ENCODE measurements at regions not wholly inside any gene's neighbourhood (a gene's known extent, or its start where the extent isn't known, plus 50 kb on each side); places are given as distances from the start of the nearest gene placed in this dataset.
"Not testable (repeated sequence)": the region's sequence is repeated elsewhere in the genome, so short reads cannot be mapped to it uniquely, and the experiment has no call there.

DNA sequence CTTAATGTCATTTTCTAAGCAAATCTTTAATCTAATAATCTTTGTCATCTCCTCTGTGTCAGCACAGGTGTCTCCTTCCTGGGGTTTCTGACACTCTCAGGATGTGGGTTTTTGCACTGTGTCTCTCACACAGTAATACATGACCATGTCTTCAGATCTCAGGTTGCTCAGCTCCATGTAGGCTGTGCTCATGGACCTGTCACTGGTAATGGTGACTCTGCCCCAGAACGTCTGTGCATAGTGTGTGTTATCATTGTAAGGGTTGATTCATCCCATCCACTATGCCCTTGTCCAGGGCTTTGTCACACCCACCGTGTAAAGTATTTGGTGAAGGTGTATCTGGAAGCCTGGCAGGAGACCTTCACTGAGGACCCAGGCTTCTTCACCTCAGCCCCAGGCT is 506.1 kb downstream of the TP53TG3F start:
- H3K4me3 Mint-ChIP-seq, POLR2A ChIA-PET, CTCF ChIA-PET: not testable (repeated sequence)

DNA sequence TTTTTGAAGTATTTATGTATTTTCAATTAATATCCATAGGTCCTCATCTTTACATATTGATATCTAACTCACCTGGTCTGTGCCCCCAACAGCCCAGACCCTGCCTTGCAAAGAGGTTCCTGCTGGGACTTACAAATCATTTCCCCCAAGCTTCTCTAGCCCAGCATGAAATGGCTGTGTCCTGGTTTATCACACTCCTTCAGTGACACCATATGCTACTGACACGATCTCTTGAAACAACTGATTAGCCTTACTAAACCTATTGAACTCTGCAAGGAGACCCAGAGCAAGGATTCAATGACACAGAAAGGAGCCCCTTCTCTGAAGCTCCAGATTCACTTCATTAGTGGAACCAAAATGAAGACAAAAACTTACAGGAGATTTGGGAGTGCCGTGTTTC is 507.4 kb downstream of the TP53TG3F start:
- H3K27ac ChIP-seq (ENCODE audit: low read depth, low read length); H3K9me3 Mint-ChIP-seq; H3K36me3 Mint-ChIP-seq; POLR2A ChIA-PET; H3K4me1 Mint-ChIP-seq; H3K27ac Mint-ChIP-seq; H3K4me3 ChIP-seq (ENCODE audit: low read length); H3K4me3 Mint-ChIP-seq; H3K27me3 ChIP-seq (ENCODE audit: insufficient read depth, low read length, poor library complexity, severe bottlenecking); H3K27me3 Mint-ChIP-seq; H3K9me3 ChIP-seq (ENCODE audit: low read length); CTCF ChIA-PET; DNase-seq; H3K36me3 ChIP-seq (ENCODE audit: insufficient read depth, low read length); H3K4me1 ChIP-seq (ENCODE audit: insufficient read depth, low read length): not testable (repeated sequence)

More for the DNA sequence above, 506.1 kb downstream of the TP53TG3F start:
- H3K27ac ChIP-seq (ENCODE audit: low read depth, low read length); H3K4me1 ChIP-seq (ENCODE audit: insufficient read depth, low read length); H3K36me3 Mint-ChIP-seq; H3K4me1 Mint-ChIP-seq; H3K9me3 ChIP-seq (ENCODE audit: low read length); DNase-seq; H3K27me3 ChIP-seq (ENCODE audit: insufficient read depth, low read length, poor library complexity, severe bottlenecking); H3K36me3 ChIP-seq (ENCODE audit: insufficient read depth, low read length); H3K27me3 Mint-ChIP-seq; H3K27ac Mint-ChIP-seq; H3K9me3 Mint-ChIP-seq; H3K4me3 ChIP-seq (ENCODE audit: low read length): not testable (repeated sequence)

DNA sequence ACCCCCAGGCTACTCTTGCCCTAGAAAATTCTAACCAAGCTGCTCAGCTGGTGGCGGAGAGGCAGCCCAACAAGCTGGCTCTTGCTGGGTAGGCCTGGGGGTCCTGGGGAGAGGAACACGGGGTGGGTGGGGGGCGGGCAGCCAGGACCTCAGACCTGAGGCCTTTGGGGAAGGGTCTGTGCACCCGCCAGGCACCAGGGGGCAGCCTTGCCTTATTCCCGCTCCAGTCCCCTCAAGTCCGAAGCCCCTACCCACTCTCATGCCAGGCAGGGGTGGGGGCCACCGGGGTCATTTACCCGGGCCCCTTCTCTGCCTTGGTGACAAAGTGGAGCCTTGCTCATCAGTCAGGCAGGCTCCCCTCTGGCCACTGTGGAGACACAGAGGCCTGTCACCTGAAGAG is 515.1 kb downstream of the TP53TG3F start:
- H3K36me3 Mint-ChIP-seq; H3K4me1 Mint-ChIP-seq; H3K4me1 ChIP-seq (ENCODE audit: insufficient read depth, low read length); H3K27ac ChIP-seq (ENCODE audit: low read depth, low read length); H3K36me3 ChIP-seq (ENCODE audit: insufficient read depth, low read length); H3K9me3 ChIP-seq (ENCODE audit: low read length); DNase-seq; H3K27ac Mint-ChIP-seq; H3K4me3 Mint-ChIP-seq; H3K27me3 ChIP-seq (ENCODE audit: insufficient read depth, low read length, poor library complexity, severe bottlenecking); POLR2A ChIA-PET; H3K27me3 Mint-ChIP-seq; H3K4me3 ChIP-seq (ENCODE audit: low read length); H3K9me3 Mint-ChIP-seq; CTCF ChIA-PET: not testable (repeated sequence)

DNA sequence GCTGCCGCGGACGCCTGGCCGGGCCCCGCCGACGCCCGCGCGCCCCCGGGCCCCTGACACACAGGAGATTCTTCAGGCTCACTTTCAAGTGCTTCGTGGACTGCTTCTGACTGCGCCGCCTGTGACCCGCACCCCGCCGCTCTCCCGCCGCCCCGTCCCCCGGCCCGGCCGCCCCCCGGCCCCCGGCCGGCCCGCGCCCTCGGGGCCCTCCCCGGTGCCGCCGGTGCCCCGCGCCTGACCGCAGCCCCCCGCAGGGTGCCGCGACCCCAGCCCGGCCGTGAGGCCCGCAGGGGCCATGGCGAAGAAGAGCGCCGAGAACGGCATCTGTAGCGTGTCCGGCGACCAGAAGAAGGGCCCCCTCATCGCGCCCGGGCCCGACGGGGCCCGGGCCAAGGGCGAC is 516.3 kb downstream of the TP53TG3F start:
- H3K4me3 Mint-ChIP-seq; H3K27me3 Mint-ChIP-seq; H3K9me3 ChIP-seq (ENCODE audit: low read length); H3K4me1 Mint-ChIP-seq; H3K27ac ChIP-seq (ENCODE audit: low read depth, low read length); H3K4me3 ChIP-seq (ENCODE audit: low read length); DNase-seq; H3K4me1 ChIP-seq (ENCODE audit: insufficient read depth, low read length); POLR2A ChIA-PET; H3K36me3 ChIP-seq (ENCODE audit: insufficient read depth, low read length); H3K36me3 Mint-ChIP-seq; H3K9me3 Mint-ChIP-seq; H3K27ac Mint-ChIP-seq; H3K27me3 ChIP-seq (ENCODE audit: insufficient read depth, low read length, poor library complexity, severe bottlenecking); CTCF ChIA-PET: not testable (repeated sequence)

DNA sequence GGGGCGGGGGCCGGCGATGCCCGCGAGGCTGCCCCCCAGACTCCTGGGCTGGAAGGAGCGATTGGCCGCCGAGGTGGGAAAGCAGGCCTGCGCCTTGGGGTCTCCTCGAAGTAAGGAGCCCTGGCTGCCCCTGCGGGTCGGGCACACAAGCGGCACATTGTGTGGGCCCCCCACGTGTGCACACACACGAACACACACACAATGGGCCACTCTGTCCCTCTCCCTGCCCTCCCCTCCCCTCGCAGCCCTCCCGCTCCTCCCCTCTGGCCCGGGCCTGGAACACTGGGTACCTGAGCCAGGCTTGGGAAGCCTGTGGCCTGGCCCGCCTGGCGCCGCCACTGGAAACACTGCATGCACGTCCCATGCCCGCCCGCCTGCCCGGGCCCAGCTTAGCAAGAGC is 517.1 kb downstream of the TP53TG3F start:
- H3K27me3 ChIP-seq (ENCODE audit: insufficient read depth, low read length, poor library complexity, severe bottlenecking); H3K27ac Mint-ChIP-seq; H3K4me1 Mint-ChIP-seq; H3K4me1 ChIP-seq (ENCODE audit: insufficient read depth, low read length); H3K27me3 Mint-ChIP-seq; H3K4me3 ChIP-seq (ENCODE audit: low read length); CTCF ChIA-PET; H3K4me3 Mint-ChIP-seq; H3K9me3 ChIP-seq (ENCODE audit: low read length); H3K36me3 ChIP-seq (ENCODE audit: insufficient read depth, low read length); DNase-seq; H3K27ac ChIP-seq (ENCODE audit: low read depth, low read length); H3K36me3 Mint-ChIP-seq; POLR2A ChIA-PET; H3K9me3 Mint-ChIP-seq: not testable (repeated sequence)

DNA sequence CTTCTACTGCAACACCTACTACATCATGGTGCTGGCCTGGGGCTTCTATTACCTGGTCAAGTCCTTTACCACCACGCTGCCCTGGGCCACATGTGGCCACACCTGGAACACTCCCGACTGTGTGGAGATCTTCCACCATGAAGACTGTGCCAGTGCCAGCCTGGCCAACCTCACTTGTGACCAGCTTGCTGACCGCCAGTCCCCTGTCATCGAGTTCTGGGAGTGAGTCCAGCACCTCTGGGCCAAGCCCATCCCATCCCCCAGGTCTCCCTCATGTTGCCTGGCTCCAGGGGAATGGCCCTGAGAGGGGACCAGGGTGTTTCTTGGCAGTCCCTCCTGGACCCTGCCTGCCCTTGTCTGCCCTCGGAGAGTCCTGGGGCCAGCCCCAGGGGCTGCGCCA is 519.4 kb downstream of the TP53TG3F start:
- H3K36me3 ChIP-seq (ENCODE audit: insufficient read depth, low read length); H3K27me3 ChIP-seq (ENCODE audit: insufficient read depth, low read length, poor library complexity, severe bottlenecking); POLR2A ChIA-PET; H3K9me3 ChIP-seq (ENCODE audit: low read length); H3K4me3 ChIP-seq (ENCODE audit: low read length); H3K27me3 Mint-ChIP-seq; H3K9me3 Mint-ChIP-seq; H3K4me1 ChIP-seq (ENCODE audit: insufficient read depth, low read length); H3K27ac ChIP-seq (ENCODE audit: low read depth, low read length); H3K4me3 Mint-ChIP-seq; H3K36me3 Mint-ChIP-seq; CTCF ChIA-PET; H3K4me1 Mint-ChIP-seq; DNase-seq; H3K27ac Mint-ChIP-seq: not testable (repeated sequence)

DNA sequence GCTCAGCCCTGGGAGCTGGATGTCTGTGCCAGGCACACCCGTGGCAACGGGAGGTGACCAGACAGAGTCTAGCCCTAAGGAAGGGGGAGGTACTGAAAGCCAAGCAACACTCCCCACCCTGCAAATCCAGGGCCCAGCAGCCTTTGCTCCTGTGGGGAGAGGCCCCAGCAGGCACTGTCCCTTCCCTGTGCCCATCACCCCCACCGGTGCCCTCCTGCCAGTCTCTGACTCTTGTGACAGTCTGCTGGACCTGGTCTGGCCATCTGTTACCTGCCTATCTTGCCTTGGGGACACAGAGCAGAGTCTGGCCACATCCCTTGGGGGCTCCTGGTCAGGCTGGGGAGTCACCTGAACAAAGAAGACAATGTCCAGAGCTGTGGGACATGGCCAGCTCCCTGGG is 520.2 kb downstream of the TP53TG3F start:
- H3K4me1 Mint-ChIP-seq = not testable (repeated sequence)

DNA sequence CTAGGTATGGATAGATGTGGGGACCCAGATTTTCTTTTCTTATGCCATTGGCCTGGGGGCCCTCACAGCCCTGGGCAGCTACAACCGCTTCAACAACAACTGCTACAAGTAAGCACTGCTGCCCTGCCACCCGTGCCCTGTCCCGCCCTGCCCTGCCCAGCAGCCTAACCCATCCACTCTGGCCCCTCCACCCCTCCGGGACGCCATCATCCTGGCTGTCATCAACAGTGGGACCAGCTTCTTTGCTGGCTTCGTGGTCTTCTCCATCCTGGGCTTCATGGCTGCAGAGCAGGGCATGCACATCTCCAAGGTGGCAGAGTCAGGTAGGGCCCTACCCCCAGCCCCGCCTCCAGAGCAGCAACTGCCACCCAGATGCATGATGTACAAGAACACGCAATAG is 521.3 kb downstream of the TP53TG3F start:
- H3K4me3 Mint-ChIP-seq; DNase-seq; H3K9me3 Mint-ChIP-seq; H3K36me3 Mint-ChIP-seq; H3K9me3 ChIP-seq (ENCODE audit: low read length); H3K4me1 ChIP-seq (ENCODE audit: insufficient read depth, low read length); H3K4me3 ChIP-seq (ENCODE audit: low read length); H3K27me3 Mint-ChIP-seq; H3K27ac Mint-ChIP-seq; POLR2A ChIA-PET; CTCF ChIA-PET; H3K27ac ChIP-seq (ENCODE audit: low read depth, low read length); H3K4me1 Mint-ChIP-seq; H3K27me3 ChIP-seq (ENCODE audit: insufficient read depth, low read length, poor library complexity, severe bottlenecking); H3K36me3 ChIP-seq (ENCODE audit: insufficient read depth, low read length): not testable (repeated sequence)

More for the DNA sequence above, 520.2 kb downstream of the TP53TG3F start:
- H3K36me3 Mint-ChIP-seq; H3K27me3 Mint-ChIP-seq; H3K9me3 Mint-ChIP-seq; H3K27ac Mint-ChIP-seq; H3K27ac ChIP-seq (ENCODE audit: low read depth, low read length); H3K4me3 ChIP-seq (ENCODE audit: low read length); CTCF ChIA-PET; H3K4me1 ChIP-seq (ENCODE audit: insufficient read depth, low read length); H3K4me3 Mint-ChIP-seq; H3K36me3 ChIP-seq (ENCODE audit: insufficient read depth, low read length); DNase-seq; H3K27me3 ChIP-seq (ENCODE audit: insufficient read depth, low read length, poor library complexity, severe bottlenecking); POLR2A ChIA-PET; H3K9me3 ChIP-seq (ENCODE audit: low read length): not testable (repeated sequence)

DNA sequence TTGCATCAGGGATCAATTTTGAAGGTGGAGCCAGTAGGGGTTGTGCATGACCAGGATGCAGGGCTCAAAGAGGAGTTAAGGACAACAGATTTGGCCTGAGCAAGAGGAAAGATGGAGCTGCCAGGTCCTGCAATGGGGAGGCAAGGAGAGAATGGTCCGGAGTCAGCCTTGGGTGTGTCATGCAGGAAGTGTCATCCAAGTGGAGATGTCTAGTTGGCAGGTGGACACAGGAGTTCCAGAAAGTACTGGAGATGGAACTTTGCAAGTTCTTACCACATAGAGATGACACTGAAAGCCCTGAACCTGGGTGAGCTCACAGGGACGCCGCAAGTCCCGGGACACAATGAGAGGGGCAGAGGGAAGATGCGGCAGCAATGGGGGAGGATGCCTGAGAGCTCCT is 525.0 kb downstream of the TP53TG3F start:
- H3K36me3 Mint-ChIP-seq; H3K27ac ChIP-seq (ENCODE audit: low read depth, low read length); H3K9me3 ChIP-seq (ENCODE audit: low read length); H3K4me1 ChIP-seq (ENCODE audit: insufficient read depth, low read length); POLR2A ChIA-PET; H3K9me3 Mint-ChIP-seq; H3K4me3 Mint-ChIP-seq; H3K27me3 Mint-ChIP-seq; H3K27me3 ChIP-seq (ENCODE audit: insufficient read depth, low read length, poor library complexity, severe bottlenecking); H3K36me3 ChIP-seq (ENCODE audit: insufficient read depth, low read length); H3K27ac Mint-ChIP-seq; H3K4me3 ChIP-seq (ENCODE audit: low read length); CTCF ChIA-PET; H3K4me1 Mint-ChIP-seq; DNase-seq: not testable (repeated sequence)

Data from CD8-positive, alpha-beta memory T cell (primary cell).